Mesendoderm (in vitro differentiated cells): ENCODE measurements at regions not wholly inside any gene's neighbourhood (a gene's known extent, or its start where the extent isn't known, plus 50 kb on each side); places are given as distances from the start of the nearest gene placed in this dataset.
A peak's percentile ranks its signal among the peaks of the same experiment; 100 is the strongest.

Experiments
- DNase-seq: peaks from one replicate; pipeline ENCODE4 v3.0.0; 2013
- H2AK5ac ChIP-seq: 2 replicates; pipeline ENCODE4 v1.6.1; 2013; ENCODE audit warnings: low read length, inconsistent platforms
- H2BK120ac ChIP-seq: 2 replicates; pipeline ENCODE4 v1.6.1; 2013; ENCODE audit warnings: low read depth, mild to moderate bottlenecking, low read length, moderate library complexity, mixed read lengths
- H2BK15ac ChIP-seq: replicated peaks from 2 replicates; pipeline ENCODE4 v1.6.1; 2013; ENCODE audit warnings: low read depth, mild to moderate bottlenecking, moderate library complexity
- H2BK5ac ChIP-seq: 2 replicates; pipeline ENCODE4 v1.6.1; 2013; ENCODE audit warnings: low read length, inconsistent platforms
- H3K18ac ChIP-seq: 2 replicates; pipeline ENCODE4 v1.6.1; 2013; ENCODE audit warnings: mild to moderate bottlenecking, low read length, mixed read lengths
- H3K23ac ChIP-seq: one replicate; pipeline ENCODE4 v1.6.1; 2013; ENCODE audit warnings: low read length
- H3K27ac ChIP-seq: 2 replicates; pipeline ENCODE4 v1.5.1; 2013; ENCODE audit warnings: low read depth, mild to moderate bottlenecking, inconsistent platforms, low read length, moderate library complexity
- H3K27me3 ChIP-seq: 2 replicates; pipeline ENCODE4 v1.6.1; 2013; ENCODE audit warnings: low read length, control low read depth, mild to moderate bottlenecking, inconsistent platforms; ENCODE audit not compliant: insufficient read depth, poor library complexity
- H3K36me3 ChIP-seq: 2 replicates; pipeline ENCODE4 v1.6.1; 2013; ENCODE audit warnings: low read length, inconsistent platforms; ENCODE audit not compliant: control insufficient read depth, insufficient read depth
- H3K4ac ChIP-seq: one replicate; pipeline ENCODE4 v1.6.1; 2013; ENCODE audit warnings: low read depth, mild to moderate bottlenecking, low read length, moderate library complexity
- H3K4me1 ChIP-seq: 2 replicates; pipeline ENCODE4 v1.6.1; 2013; ENCODE audit warnings: low read depth, low read length, inconsistent platforms; ENCODE audit not compliant: control insufficient read depth
- H3K4me2 ChIP-seq: 2 replicates; pipeline ENCODE4 v1.6.1; 2013; ENCODE audit warnings: low read length
- H3K4me3 ChIP-seq: 2 replicates; pipeline ENCODE4 v1.5.1; 2013; ENCODE audit warnings: mild to moderate bottlenecking, low read length
- H3K56ac ChIP-seq: one replicate; pipeline ENCODE4 v1.6.1; 2013; ENCODE audit warnings: low read length
- H3K79me1 ChIP-seq: 2 replicates; pipeline ENCODE4 v1.6.1; 2013; ENCODE audit warnings: low read length, inconsistent platforms
- H3K79me2 ChIP-seq: 2 replicates; pipeline ENCODE4 v1.6.1; 2013; ENCODE audit warnings: mild to moderate bottlenecking, low read length; ENCODE audit not compliant: control insufficient read depth, insufficient read depth
- H3K9ac ChIP-seq: 2 replicates; pipeline ENCODE4 v1.6.1; 2013; ENCODE audit warnings: low read length, inconsistent platforms
- H4K5ac ChIP-seq: one replicate; pipeline ENCODE4 v1.6.1; 2013; ENCODE audit warnings: low read length
- H4K8ac ChIP-seq: one replicate; pipeline ENCODE4 v1.6.1; 2013; ENCODE audit warnings: low read depth, mild to moderate bottlenecking, control low read depth, low read length, moderate library complexity
- WGBS: extraction: QIAGEN DNeasy Blood & Tissue Kit; methylation state at CpG from one replicate; pipeline ENCODE4 v1.1.7; 2013; ENCODE audit warnings: low lambda C conversion rate, missing lambda C conversion rate; ENCODE audit not compliant: insufficient coverage; ENCODE audit errors: extremely low coverage; 5-methylcytosine and 5-hydroxymethylcytosine counted together

DNA sequence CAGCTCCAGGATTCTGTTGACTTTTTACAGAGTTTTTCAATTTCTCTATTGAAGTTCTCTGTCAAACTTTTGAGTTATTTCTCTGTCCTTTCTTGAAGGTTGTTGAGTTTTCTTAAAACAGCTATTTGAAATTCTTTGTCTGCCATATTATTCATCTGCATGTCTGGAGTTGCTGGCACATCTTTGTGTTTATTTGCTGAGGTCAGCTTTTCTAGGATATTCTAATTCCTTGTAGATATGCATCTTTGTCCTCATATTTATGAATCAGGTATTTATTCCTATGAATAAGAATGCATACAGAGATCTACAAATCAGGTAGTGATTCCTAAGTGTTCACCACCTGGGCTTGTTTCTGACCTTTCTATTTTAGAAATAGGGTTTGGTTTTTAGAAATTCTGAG lies 546.4 kb downstream of the RAPGEF2 start:
- H4K5ac ChIP-seq: no peak overlapping the region
- H3K27me3 ChIP-seq: no peaks in the 10 kb centered on the region
- H3K9ac ChIP-seq: no peak overlapping the region
- no peak for DNase-seq
- no peak overlapping the region for H3K4me3 ChIP-seq
- H3K4me2 ChIP-seq: no peak overlapping the region
- no peaks in the 10 kb centered on the region for H3K4me1 ChIP-seq
- no peak overlapping the region for H2BK15ac ChIP-seq
- no peak overlapping the region for H3K18ac ChIP-seq
- no peak overlapping the region for H3K27ac ChIP-seq
- no peak overlapping the region for H3K56ac ChIP-seq
- no peak overlapping the region for H2BK5ac ChIP-seq
- no peak overlapping the region for H2AK5ac ChIP-seq
- H2BK120ac ChIP-seq: no peak overlapping the region
- H3K36me3 ChIP-seq: no peaks in the 10 kb centered on the region
- H3K23ac ChIP-seq: no peak overlapping the region
- H4K8ac ChIP-seq: no peak overlapping the region
- H3K79me1 ChIP-seq: no peaks in the 10 kb centered on the region
- H3K79me2 ChIP-seq: no peaks in the 10 kb centered on the region
- no peak overlapping the region for H3K4ac ChIP-seq

DNA sequence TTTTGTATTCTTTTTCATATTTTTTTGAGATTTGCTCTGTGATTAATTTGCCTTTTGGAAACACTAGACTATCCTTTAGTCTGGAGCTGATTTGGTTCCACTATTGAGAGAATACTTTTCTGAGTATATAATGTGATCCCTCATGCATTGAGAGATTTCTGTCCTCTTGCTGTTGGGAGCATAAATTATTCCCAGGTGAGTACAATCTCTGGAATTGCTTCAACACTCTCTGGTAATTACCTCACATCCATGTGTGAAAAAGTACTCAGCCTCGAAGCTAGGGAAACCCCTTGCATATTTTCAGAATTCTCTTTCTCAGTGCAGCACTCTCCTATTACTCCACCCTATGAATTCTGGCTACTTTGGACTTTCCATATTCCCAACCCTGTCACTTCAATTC lies 550.0 kb downstream of the RAPGEF2 start:
- peak; percentile 6 for DNase-seq
- Histone ChIP-seq H2BK5ac (no peak overlapping the region), H2BK15ac (no peak overlapping the region), H4K8ac (no peak overlapping the region), H2BK120ac (no peak overlapping the region), H2AK5ac (no peak overlapping the region), H3K79me2 (no peaks in the 10 kb centered on the region), H3K56ac (no peak overlapping the region), H3K18ac (no peak overlapping the region), H3K36me3 (no peaks in the 10 kb centered on the region), H3K27me3 (no peaks in the 10 kb centered on the region), H3K27ac (no peak overlapping the region), H3K4me3 (no peak overlapping the region), H3K4me1 (no peaks in the 10 kb centered on the region), H3K79me1 (no peaks in the 10 kb centered on the region), H4K5ac (no peak overlapping the region), H3K23ac (no peak overlapping the region), H3K4me2 (no peak overlapping the region), H3K9ac (no peak overlapping the region), H3K4ac (no peak overlapping the region)
- whole genome bisulfite sequencing: no CpG with 5 or more reads among the region's 1 CpG

DNA sequence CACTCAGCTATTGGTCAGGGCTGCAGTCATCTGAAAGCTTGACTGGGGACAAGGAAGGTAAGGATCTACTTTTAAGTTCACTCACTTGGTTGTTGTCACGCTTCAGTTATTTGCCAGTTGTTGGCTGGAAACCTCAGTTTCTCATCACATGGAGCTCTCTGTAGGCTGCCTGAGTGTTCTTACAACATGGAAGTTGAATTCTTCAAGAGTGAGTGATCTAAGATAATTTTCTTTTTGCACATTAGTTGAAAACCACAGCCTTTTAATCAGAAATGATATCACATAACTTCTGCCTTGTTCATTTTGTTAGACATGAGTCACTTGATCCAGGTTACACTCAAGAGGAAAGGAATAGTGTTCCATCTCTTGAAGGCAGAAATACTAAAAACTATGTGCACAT lies 552.7 kb downstream of the RAPGEF2 start:
- Histone ChIP-seq H4K5ac (no peak overlapping the region), H4K8ac (no peak overlapping the region), H3K27ac (no peak overlapping the region), H3K79me1 (no peaks in the 10 kb centered on the region), H3K4ac (no peak overlapping the region), H3K9ac (no peak overlapping the region), H3K23ac (no peak overlapping the region), H2AK5ac (no peak overlapping the region), H3K4me3 (no peak overlapping the region), H2BK120ac (no peak overlapping the region), H2BK15ac (no peak overlapping the region), H3K4me1 (no peaks in the 10 kb centered on the region), H3K36me3 (no peaks in the 10 kb centered on the region), H3K56ac (no peak overlapping the region), H2BK5ac (no peak overlapping the region), H3K4me2 (no peak overlapping the region), H3K27me3 (no peaks in the 10 kb centered on the region), H3K18ac (no peak overlapping the region), H3K79me2 (no peaks in the 10 kb centered on the region)
- no peak for DNase-seq
- no CpG with 5 or more reads among the region's 1 CpG for WGBS

DNA sequence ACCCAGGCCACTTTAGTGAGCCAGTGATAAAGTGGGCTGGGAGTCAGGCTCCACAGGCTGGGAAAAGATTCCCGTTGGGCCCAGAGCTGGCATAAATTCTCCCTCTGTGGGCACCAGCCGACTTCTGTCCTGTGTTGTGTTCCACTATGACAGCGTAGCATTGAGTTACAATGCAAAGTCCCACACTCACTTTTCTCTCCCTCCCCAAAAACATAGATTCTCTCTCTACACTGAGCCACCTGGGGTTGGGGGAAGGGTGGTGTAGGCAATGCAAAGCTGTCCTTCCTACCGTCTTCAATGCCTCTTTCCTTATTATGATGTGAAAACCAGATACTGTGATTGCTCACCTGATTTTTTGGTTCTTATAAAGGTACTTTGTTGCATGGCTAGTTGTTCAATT lies 566.2 kb downstream of the RAPGEF2 start:
- H3K56ac ChIP-seq: no peak overlapping the region
- H3K18ac ChIP-seq: no peak overlapping the region
- DNase-seq: no peak
- H3K79me1 ChIP-seq: no peaks in the 10 kb centered on the region
- H3K9ac ChIP-seq: no peak overlapping the region
- no CpG with 5 or more reads among the region's 4 CpGs for WGBS
- no peak overlapping the region for H2BK5ac ChIP-seq
- no peak overlapping the region for H4K5ac ChIP-seq
- no peak overlapping the region for H2BK15ac ChIP-seq
- no peak overlapping the region for H4K8ac ChIP-seq
- no peak overlapping the region for H3K4ac ChIP-seq
- H3K27me3 ChIP-seq: no peaks in the 10 kb centered on the region
- no peaks in the 10 kb centered on the region for H3K36me3 ChIP-seq
- H2BK120ac ChIP-seq: no peak overlapping the region
- no peaks in the 10 kb centered on the region for H3K79me2 ChIP-seq
- no peaks in the 10 kb centered on the region for H3K4me1 ChIP-seq
- no peak overlapping the region for H3K27ac ChIP-seq
- no peak overlapping the region for H3K23ac ChIP-seq
- no peak overlapping the region for H3K4me3 ChIP-seq
- H3K4me2 ChIP-seq: no peak overlapping the region
- H2AK5ac ChIP-seq: no peak overlapping the region

DNA sequence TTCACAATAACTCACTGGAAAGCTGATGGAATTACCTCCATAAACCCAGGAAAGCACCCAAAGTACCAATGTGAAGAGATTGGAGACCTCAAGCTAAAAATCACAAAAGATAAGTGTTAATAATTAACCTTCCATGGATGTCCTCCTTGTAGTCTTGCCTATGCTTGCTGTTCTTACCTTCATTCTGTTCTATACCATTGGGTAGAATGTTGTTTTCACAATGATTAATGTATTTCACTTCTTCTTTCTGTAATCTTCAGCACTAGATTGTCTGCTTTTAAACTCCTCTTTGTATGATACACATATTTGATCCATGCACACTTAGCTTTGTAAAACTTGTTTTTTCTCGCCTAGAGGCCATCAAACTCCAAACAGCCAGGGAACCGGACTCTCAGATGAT lies 570.3 kb downstream of the RAPGEF2 start:
- Histone ChIP-seq H3K27me3 (no peaks in the 10 kb centered on the region), H3K4me2 (no peak overlapping the region), H3K56ac (no peak overlapping the region), H2BK120ac (no peak overlapping the region), H3K9ac (no peak overlapping the region), H2BK5ac (no peak overlapping the region), H3K18ac (no peak overlapping the region), H3K27ac (no peak overlapping the region), H2BK15ac (no peak overlapping the region), H4K5ac (no peak overlapping the region), H3K4ac (no peak overlapping the region), H3K79me2 (no peaks in the 10 kb centered on the region), H3K23ac (no peak overlapping the region), H3K4me3 (no peak overlapping the region), H3K79me1 (no peaks in the 10 kb centered on the region), H4K8ac (no peak overlapping the region), H3K4me1 (no peaks in the 10 kb centered on the region), H3K36me3 (no peaks in the 10 kb centered on the region), H2AK5ac (no peak overlapping the region)
- WGBS: no CpG with 5 or more reads among the region's 2 CpGs
- DNase-seq: no peak

DNA sequence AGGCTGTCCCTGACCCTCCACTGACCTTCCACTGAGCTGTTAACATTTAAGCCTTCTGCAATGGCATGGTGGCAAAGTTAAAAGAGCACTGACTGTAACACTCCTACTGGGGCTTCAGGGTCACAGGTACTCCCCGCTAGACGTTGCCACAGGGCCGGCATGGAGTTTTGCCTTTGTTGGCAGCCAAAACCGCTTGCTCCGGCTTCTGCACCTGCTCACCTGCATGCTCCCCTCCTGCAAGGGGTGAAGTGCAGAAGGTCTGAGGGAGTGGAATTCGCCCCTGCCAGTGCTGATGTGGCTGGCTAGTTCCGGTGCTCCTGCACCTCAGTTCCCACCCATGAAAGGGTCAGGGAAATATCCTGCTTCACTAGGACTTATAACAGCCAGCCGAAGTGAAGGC lies 571.4 kb downstream of the RAPGEF2 start:
- Histone ChIP-seq H3K27me3 (no peaks in the 10 kb centered on the region), H4K5ac (no peak overlapping the region), H2BK15ac (no peak overlapping the region), H3K27ac (no peak overlapping the region), H3K79me2 (no peaks in the 10 kb centered on the region), H3K4me1 (no peaks in the 10 kb centered on the region), H3K9ac (no peak overlapping the region), H3K79me1 (no peaks in the 10 kb centered on the region), H3K4ac (no peak overlapping the region), H3K23ac (no peak overlapping the region), H3K4me2 (no peak overlapping the region), H2AK5ac (no peak overlapping the region), H3K4me3 (no peak overlapping the region), H2BK5ac (no peak overlapping the region), H3K18ac (no peak overlapping the region), H4K8ac (no peak overlapping the region), H3K36me3 (no peaks in the 10 kb centered on the region), H3K56ac (no peak overlapping the region), H2BK120ac (no peak overlapping the region)
- no peak for DNase-seq
- no CpG with 5 or more reads among the region's 8 CpGs for WGBS
